ENCODE measurements at regions not wholly inside any gene's neighbourhood (a gene's known extent, or its start where the extent isn't known, plus 50 kb on each side); places are given as distances from the start of the nearest gene placed in this dataset.

DNA sequence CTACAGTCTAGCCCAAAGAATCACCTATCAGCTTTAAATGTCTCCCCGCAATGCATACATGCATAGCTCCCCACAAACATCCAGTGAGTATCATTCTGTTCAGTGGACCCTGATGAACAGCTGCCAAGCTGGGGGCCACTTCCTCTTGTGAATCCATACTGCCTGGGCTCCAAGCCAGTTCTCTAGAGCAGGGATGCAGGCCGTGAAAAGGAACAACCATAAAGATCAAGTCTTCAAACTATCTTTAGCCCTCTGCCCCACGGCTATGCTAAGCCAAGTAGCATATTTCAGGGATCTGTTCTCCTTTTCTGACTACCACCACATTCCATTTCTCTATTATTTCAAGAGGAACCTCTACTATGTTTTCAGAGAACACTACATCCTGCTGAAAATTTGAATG is 191.7 kb upstream of the BTBD3 start:
- CTCF ChIA-PET, result no interaction called here
- FAIRE-seq, result no peak
- intact Hi-C loops (cut with micrococcal nuclease; ENCODE audit: unreplicated experiment), result no loop called here

More for the DNA sequence above, 191.7 kb upstream of the BTBD3 start:
- WGBS (ENCODE audit: insufficient coverage, insufficient replicate concordance, low lambda C conversion rate, missing lambda C conversion rate), result 18% methylated on average over 3 of the region's 3 CpGs
- Histone ChIP-seq H3K4me1 (ENCODE audit: control insufficient read depth, insufficient read depth, low read length) (no peaks in the 10 kb centered on the region), H3K36me3 (ENCODE audit: control insufficient read depth in 2 of 2, insufficient read depth in 2 of 2, low read length in 1 of 2) (no peaks in the 10 kb centered on the region), H3K79me2 (ENCODE audit: control insufficient read depth, insufficient read depth, low read length) (no peaks in the 10 kb centered on the region), H2AFZ (ENCODE audit: control insufficient read depth, low read depth, low read length) (no peak overlapping the region), H3K4me3 (no peak overlapping the region), H3K27me3 (replicated peaks in 1 of 2; ENCODE audit: control insufficient read depth in 2 of 2, insufficient read depth in 2 of 2, low read length in 1 of 2) (no peaks in the 10 kb centered on the region), H3K9me3 (replicated peaks; ENCODE audit: control insufficient read depth, insufficient read depth, low read length) (no peaks in the 10 kb centered on the region), H3K27ac (ENCODE audit: control insufficient read depth, insufficient read depth) (no peak overlapping the region), H3K9ac (ENCODE audit: control insufficient read depth, insufficient read depth, low read length) (no peak overlapping the region), H4K20me1 (ENCODE audit: control insufficient read depth, insufficient read depth) (no peaks in the 10 kb centered on the region), H3K4me2 (ENCODE audit: control insufficient read depth, insufficient read depth) (no peak overlapping the region)
- TF ChIP-seq FOS (IDR thresholded peaks at IDR 0.05; ENCODE audit: borderline replicate concordance, extremely low read depth, insufficient read length) (no peak), NFXL1 (IDR thresholded peaks at IDR 0.05; ENCODE audit: borderline replicate concordance) (no peak), POLR2A (IDR thresholded peaks at IDR 0.05; ENCODE audit: low read depth, low read length) (no peak), SPI1 (IDR thresholded peaks at IDR 0.05; ENCODE audit: borderline replicate concordance, insufficient read depth, low read depth, low read length) (no peak), RUNX3 (IDR thresholded peaks at IDR 0.05; ENCODE audit: low read length) (no peak), KAT2A (conservative IDR thresholded peaks at IDR 0.05; ENCODE audit: control insufficient read depth, low read depth, low read length) (no peak), MTA3 (IDR thresholded peaks at IDR 0.05; ENCODE audit: borderline replicate concordance, low read length) (no peak), SUPT20H (IDR thresholded peaks at IDR 0.05; ENCODE audit: borderline replicate concordance, control insufficient read depth, low read depth, low read length) (no peak), ESRRA (IDR thresholded peaks at IDR 0.05; ENCODE audit: low read length) (no peak), ZNF274 (IDR thresholded peaks at IDR 0.05; ENCODE audit: insufficient read depth, insufficient read length) (no peak), BCL11A (IDR thresholded peaks at IDR 0.05; ENCODE audit: low read depth, low read length) (no peak), KLF5 (IDR thresholded peaks at IDR 0.05; ENCODE audit: partially characterized antibody) (no peak)
- TF ChIP-seq, protein P1, sequence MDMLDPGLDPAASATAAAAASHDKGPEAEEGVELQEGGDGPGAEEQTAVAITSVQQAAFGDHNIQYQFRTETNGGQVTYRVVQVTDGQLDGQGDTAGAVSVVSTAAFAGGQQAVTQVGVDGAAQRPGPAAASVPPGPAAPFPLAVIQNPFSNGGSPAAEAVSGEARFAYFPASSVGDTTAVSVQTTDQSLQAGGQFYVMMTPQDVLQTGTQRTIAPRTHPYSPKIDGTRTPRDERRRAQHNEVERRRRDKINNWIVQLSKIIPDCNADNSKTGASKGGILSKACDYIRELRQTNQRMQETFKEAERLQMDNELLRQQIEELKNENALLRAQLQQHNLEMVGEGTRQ (IDR thresholded peaks at IDR 0.05; ENCODE audit: borderline replicate concordance, low read depth, low read length), result no peak
- TF ChIP-seq, protein P2, sequence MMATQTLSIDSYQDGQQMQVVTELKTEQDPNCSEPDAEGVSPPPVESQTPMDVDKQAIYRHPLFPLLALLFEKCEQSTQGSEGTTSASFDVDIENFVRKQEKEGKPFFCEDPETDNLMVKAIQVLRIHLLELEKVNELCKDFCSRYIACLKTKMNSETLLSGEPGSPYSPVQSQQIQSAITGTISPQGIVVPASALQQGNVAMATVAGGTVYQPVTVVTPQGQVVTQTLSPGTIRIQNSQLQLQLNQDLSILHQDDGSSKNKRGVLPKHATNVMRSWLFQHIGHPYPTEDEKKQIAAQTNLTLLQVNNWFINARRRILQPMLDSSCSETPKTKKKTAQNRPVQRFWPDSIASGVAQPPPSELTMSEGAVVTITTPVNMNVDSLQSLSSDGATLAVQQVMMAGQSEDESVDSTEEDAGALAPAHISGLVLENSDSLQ (IDR thresholded peaks at IDR 0.05), result no peak
- TF ChIP-seq, protein P3, sequence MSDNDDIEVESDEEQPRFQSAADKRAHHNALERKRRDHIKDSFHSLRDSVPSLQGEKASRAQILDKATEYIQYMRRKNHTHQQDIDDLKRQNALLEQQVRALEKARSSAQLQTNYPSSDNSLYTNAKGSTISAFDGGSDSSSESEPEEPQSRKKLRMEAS (IDR thresholded peaks at IDR 0.05; ENCODE audit: low read depth, low read length), result no peak
- in situ Hi-C loops (cut with MboI), result no loop called here
- no TSS peak for BruUV-seq (replicated peaks)
- POLR2A ChIA-PET, result no interaction called here
- no peak for ATAC-seq
- no peak for DNase-seq (ENCODE audit: low read depth, low spot score)
- SMC1A ChIA-PET (ENCODE audit: uncharacterized antibody, unreplicated experiment), result interaction anchor here (1.1 kb wide), 1 partner anchor 10 kb away, joined by 3 read pairs; no protein-coding TSS in a partner anchor
- RAD21 ChIA-PET (ENCODE audit: unreplicated experiment), result no interaction called here

Data from GM12878 (cell line).